Neural cell (in vitro differentiated cells): ENCODE measurements at regions not wholly inside any gene's neighbourhood (a gene's known extent, or its start where the extent isn't known, plus 50 kb on each side); places are given as distances from the start of the nearest gene placed in this dataset.

ENCODE experiments used
- EP300 ChIP-seq: fragments of 450-650 bp; conservative IDR thresholded peaks from 2 replicates; pipeline ENCODE4 v1.6.1; 2014; ENCODE audit warnings: antibody characterized with exemption, mild to moderate bottlenecking, moderate library complexity; ENCODE audit not compliant: poor library complexity, severe bottlenecking
- EZH2 ChIP-seq: fragments of 200-600, 300-800 bp; shearing (Covaris generic), sonication (generic); IDR thresholded peaks from 2 replicates; pipeline ENCODE4 v1.6.1; 2014; ENCODE audit warnings: antibody characterized with exemption, low read length, borderline replicate concordance, mild to moderate bottlenecking; ENCODE audit not compliant: insufficient read depth, poor library complexity, severe bottlenecking
- MXI1 ChIP-seq: fragments of 450-650 bp; conservative IDR thresholded peaks from 2 replicates; pipeline ENCODE4 v1.6.1; 2014; ENCODE audit warnings: antibody characterized with exemption, mild to moderate bottlenecking; ENCODE audit not compliant: poor library complexity, severe bottlenecking
- POLR2AphosphoS5 ChIP-seq: IDR thresholded peaks from 2 replicates; pipeline ENCODE4 v1.6.1; 2012
- RAD21 ChIP-seq: fragments of 450-650 bp; conservative IDR thresholded peaks from 2 replicates; pipeline ENCODE4 v1.6.1; 2014; ENCODE audit warnings: antibody characterized with exemption, mild to moderate bottlenecking, moderate library complexity
- TAF1 ChIP-seq: IDR thresholded peaks from 2 replicates; pipeline ENCODE4 v1.6.1; 2012; ENCODE audit warnings: low read depth
- TF ChIP-seq, protein P1 (sequence below): fragments of 450-650 bp; IDR thresholded peaks from 2 replicates; pipeline ENCODE4 v1.5.1; 2014; ENCODE audit warnings: antibody characterized with exemption, mild to moderate bottlenecking, moderate library complexity; ENCODE audit not compliant: poor library complexity, severe bottlenecking

DNA sequence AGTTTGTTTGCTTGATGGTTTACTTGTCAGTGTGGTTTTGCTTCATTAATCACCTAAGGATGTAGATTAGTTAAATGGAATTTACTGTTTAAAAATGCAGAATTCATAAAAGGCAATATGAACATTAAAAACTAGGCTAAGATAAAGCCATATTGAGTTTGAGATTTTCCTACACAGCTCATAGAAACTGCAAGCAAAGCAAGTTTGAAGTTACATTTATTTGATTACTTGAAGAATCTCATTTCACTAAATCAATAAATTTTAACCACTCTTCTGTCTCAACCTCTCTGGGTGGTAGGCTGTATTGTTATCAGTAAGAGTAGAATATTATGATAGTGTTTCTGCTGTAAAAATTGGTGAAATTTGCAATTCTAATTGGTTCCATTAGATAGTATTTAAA lies 1180.7 kb upstream of the SLC10A2 start:
- TF ChIP-seq, protein P1, sequence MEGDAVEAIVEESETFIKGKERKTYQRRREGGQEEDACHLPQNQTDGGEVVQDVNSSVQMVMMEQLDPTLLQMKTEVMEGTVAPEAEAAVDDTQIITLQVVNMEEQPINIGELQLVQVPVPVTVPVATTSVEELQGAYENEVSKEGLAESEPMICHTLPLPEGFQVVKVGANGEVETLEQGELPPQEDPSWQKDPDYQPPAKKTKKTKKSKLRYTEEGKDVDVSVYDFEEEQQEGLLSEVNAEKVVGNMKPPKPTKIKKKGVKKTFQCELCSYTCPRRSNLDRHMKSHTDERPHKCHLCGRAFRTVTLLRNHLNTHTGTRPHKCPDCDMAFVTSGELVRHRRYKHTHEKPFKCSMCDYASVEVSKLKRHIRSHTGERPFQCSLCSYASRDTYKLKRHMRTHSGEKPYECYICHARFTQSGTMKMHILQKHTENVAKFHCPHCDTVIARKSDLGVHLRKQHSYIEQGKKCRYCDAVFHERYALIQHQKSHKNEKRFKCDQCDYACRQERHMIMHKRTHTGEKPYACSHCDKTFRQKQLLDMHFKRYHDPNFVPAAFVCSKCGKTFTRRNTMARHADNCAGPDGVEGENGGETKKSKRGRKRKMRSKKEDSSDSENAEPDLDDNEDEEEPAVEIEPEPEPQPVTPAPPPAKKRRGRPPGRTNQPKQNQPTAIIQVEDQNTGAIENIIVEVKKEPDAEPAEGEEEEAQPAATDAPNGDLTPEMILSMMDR: no peak
- TF ChIP-seq EP300: no peak
- TF ChIP-seq TAF1: no peak
- no peak for TF ChIP-seq POLR2AphosphoS5
- no peak for TF ChIP-seq RAD21
- no peak for TF ChIP-seq MXI1
- TF ChIP-seq EZH2: no peak
